Fibroblast of lung (primary cell): ENCODE measurements at regions not wholly inside any gene's neighbourhood (a gene's known extent, or its start where the extent isn't known, plus 50 kb on each side); places are given as distances from the start of the nearest gene placed in this dataset.

Experiments
- DNase-seq, 2 donors: peaks; one replicate each; pipeline versions ENCODE4 v3.0.0 to v3.0.0-alpha.2; 2010; ENCODE audit warnings: low read depth in 2 of 2
- H2AFZ ChIP-seq: 2 replicates; pipeline ENCODE4 v1.5.1; 2012; ENCODE audit warnings: low read length, control low read depth, inconsistent platforms
- H3K27ac ChIP-seq: 2 replicates; pipeline ENCODE4 v1.5.1; 2011; ENCODE audit warnings: low read length, control low read depth; ENCODE audit not compliant: insufficient read depth
- H3K27me3 ChIP-seq: 2 replicates; pipeline ENCODE4 v1.5.1; 2011; ENCODE audit warnings: mild to moderate bottlenecking, low read length; ENCODE audit not compliant: control insufficient read depth, insufficient read depth
- H3K36me3 ChIP-seq: 2 replicates; pipeline ENCODE4 v1.5.1; 2011; ENCODE audit warnings: low read length; ENCODE audit not compliant: control insufficient read depth, insufficient read depth
- H3K4me1 ChIP-seq: 2 replicates; pipeline ENCODE4 v1.5.1; 2011; ENCODE audit warnings: low read length; ENCODE audit not compliant: control insufficient read depth, insufficient read depth; ENCODE audit errors: extremely low read depth
- H3K4me2 ChIP-seq: 2 replicates; pipeline ENCODE4 v1.5.1; 2011; ENCODE audit warnings: low read length, control low read depth; ENCODE audit not compliant: insufficient read depth; ENCODE audit errors: extremely low read depth
- H3K4me3 ChIP-seq, 4 experiments: fragments of 200-600 bp in 1 of 4; sonication (generic) in 1 of 4; replicated peaks in 1 of 4; 2 replicates each; pipeline ENCODE4 v1.5.1; 2011 to 2016; ENCODE audit warnings: low read length in 4 of 4, low read depth in 3 of 4, mild to moderate bottlenecking in 3 of 4, control low read depth in 2 of 4, inconsistent platforms in 1 of 4, mixed read lengths in 1 of 4; ENCODE audit not compliant: insufficient read depth in 1 of 4; ENCODE audit errors: control extremely low read depth in 1 of 4
- H3K79me2 ChIP-seq: 2 replicates; pipeline ENCODE4 v1.5.1; 2012; ENCODE audit warnings: mild to moderate bottlenecking, low read length, inconsistent platforms; ENCODE audit not compliant: control insufficient read depth, insufficient read depth
- H3K9ac ChIP-seq: 2 replicates; pipeline ENCODE4 v1.5.1; 2011; ENCODE audit warnings: mild to moderate bottlenecking, low read length, control low read depth; ENCODE audit not compliant: insufficient read depth
- H3K9me3 ChIP-seq: 2 replicates; pipeline ENCODE4 v1.5.1; 2012; ENCODE audit warnings: low read depth, low read length; ENCODE audit not compliant: control insufficient read depth, insufficient read depth
- H4K20me1 ChIP-seq: 2 replicates; pipeline ENCODE4 v1.5.1; 2011; ENCODE audit warnings: low read length; ENCODE audit not compliant: control insufficient read depth, insufficient read depth; ENCODE audit errors: extremely low read depth
- CTCF ChIP-seq, 2 donors: IDR thresholded peaks in 1 of 2; conservative IDR thresholded peaks in 1 of 2; 1 replicate in 1 of 2; 2 replicates in 1 of 2; pipeline ENCODE4 v1.5.1; 2011 to 2012; ENCODE audit warnings: low read length in 2 of 2, control low read depth in 1 of 2, inconsistent platforms in 1 of 2, low read depth in 1 of 2, mild to moderate bottlenecking in 1 of 2
- EZH2 ChIP-seq: IDR thresholded peaks from 2 replicates; pipeline ENCODE4 v1.5.1; 2012; ENCODE audit warnings: low read length, control low read depth, mild to moderate bottlenecking; ENCODE audit errors: missing control alignments

GRCh38 chr4:158313566-158313965, 103.3 kb downstream of the TMEM144 start:
- Histone ChIP-seq H3K27ac (peak overlapping the region; percentile 93), H3K4me1 (peaks cover 23% of the 10 kb centered on the region), H3K4me2 (no peak overlapping the region), H3K9ac (no peak overlapping the region), H3K36me3 (no peaks in the 10 kb centered on the region), H2AFZ (peak overlapping the region; percentile 60), H3K4me3 (no peak overlapping the region), H3K79me2 (no peaks in the 10 kb centered on the region), H4K20me1 (no peaks in the 10 kb centered on the region), H3K9me3 (no peaks in the 10 kb centered on the region), H3K27me3 (no peaks in the 10 kb centered on the region)
- peak in 1 of 2 donors; percentile 40 for DNase-seq
- TF ChIP-seq CTCF (conservative IDR thresholded peaks at IDR 0.05 in 1 of 2, IDR thresholded peaks at IDR 0.05 in 1 of 2; ENCODE audit: low read depth in 1 of 2, low read length in 2 of 2), result no peak
- TF ChIP-seq EZH2, result no peak

- DNase-seq, result peak; percentile 97 to 99
- TF ChIP-seq EZH2 (no peak), CTCF (conservative IDR thresholded peaks at IDR 0.05 in 1 of 2, IDR thresholded peaks at IDR 0.05 in 1 of 2; ENCODE audit: low read depth in 1 of 2, low read length in 2 of 2) (no peak)
- no peaks in the 10 kb centered on the region for H3K9me3 ChIP-seq
- no peak overlapping the region for H2AFZ ChIP-seq
- H3K4me2 ChIP-seq, result peak overlapping the region; percentile 13
- H3K36me3 ChIP-seq, result no peaks in the 10 kb centered on the region
- H3K27ac ChIP-seq, result peak overlapping the region; percentile 98
- H3K79me2 ChIP-seq, result no peaks in the 10 kb centered on the region
- H3K4me3 ChIP-seq, result no peak overlapping the region
- H3K9ac ChIP-seq, result no peak overlapping the region
- H4K20me1 ChIP-seq, result no peaks in the 10 kb centered on the region
- H3K4me1 ChIP-seq, result peaks cover 23% of the 10 kb centered on the region
- H3K27me3 ChIP-seq, result no peaks in the 10 kb centered on the region
Measured at GRCh38 chr4:158314756-158315487, 104.6 kb downstream of the TMEM144 start.

- H3K36me3 ChIP-seq, result no peaks in the 10 kb centered on the region
- no peak overlapping the region for H3K9ac ChIP-seq
- H3K4me2 ChIP-seq, result peak overlapping the region; percentile 13
- H3K27me3 ChIP-seq, result no peaks in the 10 kb centered on the region
- no peaks in the 10 kb centered on the region for H3K79me2 ChIP-seq
- TF ChIP-seq EZH2 (no peak), CTCF (conservative IDR thresholded peaks at IDR 0.05 in 1 of 2, IDR thresholded peaks at IDR 0.05 in 1 of 2; ENCODE audit: low read depth in 1 of 2, low read length in 2 of 2) (no peak)
- DNase-seq, result peak; percentile 85 to 90
- H3K27ac ChIP-seq, result peak overlapping the region; percentile 98
- peaks cover 23% of the 10 kb centered on the region for H3K4me1 ChIP-seq
- H3K9me3 ChIP-seq, result no peaks in the 10 kb centered on the region
- no peak overlapping the region for H3K4me3 ChIP-seq
- no peaks in the 10 kb centered on the region for H4K20me1 ChIP-seq
- H2AFZ ChIP-seq, result no peak overlapping the region
Measured at GRCh38 chr4:158315706-158316105, 105.4 kb downstream of the TMEM144 start.
